ENCODE measurements at regions not wholly inside any gene's neighbourhood (a gene's known extent, or its start where the extent isn't known, plus 50 kb on each side); places are given as distances from the start of the nearest gene placed in this dataset.

DNA sequence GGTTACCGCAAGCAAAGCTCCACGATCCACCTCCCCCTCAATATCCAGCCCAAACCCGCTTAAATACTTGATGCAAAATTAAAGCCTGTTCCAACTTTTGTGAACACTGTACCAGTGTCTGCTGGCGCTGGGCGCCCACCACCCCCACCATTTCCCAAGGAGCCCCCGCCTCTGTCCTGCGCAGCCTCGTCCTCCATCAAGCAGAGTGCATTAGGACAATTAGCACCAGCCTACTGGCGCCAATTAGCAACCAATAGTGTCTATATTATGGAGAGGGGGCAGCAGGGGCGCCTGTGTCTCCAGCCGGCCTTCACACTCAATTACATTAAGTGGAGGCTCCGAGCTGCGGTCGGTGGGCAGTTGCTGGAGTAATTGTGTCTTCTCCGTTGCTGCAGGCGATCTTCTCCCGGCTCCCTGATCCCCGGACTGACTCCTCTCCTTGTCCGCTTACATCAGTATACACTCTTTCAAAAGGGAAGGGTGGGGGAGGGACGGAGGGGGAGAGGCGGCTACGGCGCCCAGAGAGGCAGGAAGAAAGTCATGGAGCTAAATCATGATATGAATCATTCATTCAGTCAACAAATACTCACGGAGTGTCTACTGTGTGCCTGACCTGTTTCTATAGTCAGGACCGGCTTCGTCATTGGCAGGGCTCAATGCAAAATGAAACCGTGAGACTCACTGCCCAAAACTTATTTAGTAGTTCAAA is 707.3 kb downstream of the MED13L start:
- no peaks in the 10 kb centered on the region for H3K4me1 Mint-ChIP-seq
- H3K9me3 Mint-ChIP-seq, result peaks cover 4% of the 10 kb centered on the region
- no peaks in the 10 kb centered on the region for H3K36me3 Mint-ChIP-seq

GRCh38 chr12:115569345-115570068 is 708.0 kb downstream of the MED13L start:
- DNase-seq, result no peak
- Mint-ChIP-seq H3K4me1 (no peaks in the 10 kb centered on the region), H3K9me3 (peaks cover 5% of the 10 kb centered on the region), H3K27me3 (no peaks in the 10 kb centered on the region), H3K36me3 (no peaks in the 10 kb centered on the region), H3K4me3 (no peak overlapping the region), H3K27ac (no peak overlapping the region)

More for the DNA sequence above, 707.3 kb downstream of the MED13L start:
- no peak overlapping the region for H3K27ac Mint-ChIP-seq
- H3K27me3 Mint-ChIP-seq, result no peaks in the 10 kb centered on the region
- no peak for DNase-seq
- no peak overlapping the region for H3K4me3 Mint-ChIP-seq

DNA sequence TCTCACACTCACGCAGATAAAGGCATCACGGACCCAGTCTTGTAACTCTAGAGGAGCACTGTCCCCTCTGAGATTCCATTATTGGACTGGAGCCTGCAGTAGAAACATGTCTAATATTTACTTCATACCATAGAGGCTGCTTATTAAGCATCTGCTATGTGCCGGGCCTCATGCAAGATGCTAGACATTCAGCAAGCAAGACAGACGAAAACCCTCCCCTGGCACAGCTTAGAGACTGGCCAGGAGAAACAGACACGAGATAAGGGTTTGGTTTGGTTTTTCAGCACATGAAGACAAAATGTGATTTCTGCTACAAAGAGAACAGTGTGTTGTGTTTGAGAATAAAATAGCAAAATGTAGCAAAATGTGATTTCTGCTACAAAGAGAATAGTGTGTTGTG is 719.2 kb downstream of the MED13L start:
- H3K36me3 Mint-ChIP-seq, result no peaks in the 10 kb centered on the region
- no peak overlapping the region for H3K4me3 Mint-ChIP-seq
- no peaks in the 10 kb centered on the region for H3K9me3 Mint-ChIP-seq
- H3K27me3 Mint-ChIP-seq, result no peaks in the 10 kb centered on the region
- no peaks in the 10 kb centered on the region for H3K4me1 Mint-ChIP-seq
- H3K27ac Mint-ChIP-seq, result no peak overlapping the region
- DNase-seq, result no peak

GRCh38 chr12:115553622-115554021 is 723.9 kb downstream of the MED13L start:
- Mint-ChIP-seq H3K27me3 (no peaks in the 10 kb centered on the region), H3K4me1 (no peaks in the 10 kb centered on the region), H3K27ac (no peak overlapping the region), H3K9me3 (peaks cover 3% of the 10 kb centered on the region), H3K4me3 (no peak overlapping the region), H3K36me3 (no peaks in the 10 kb centered on the region)
- DNase-seq, result no peak

- H3K36me3 Mint-ChIP-seq, result no peaks in the 10 kb centered on the region
- no peak overlapping the region for H3K27ac Mint-ChIP-seq
- H3K4me1 Mint-ChIP-seq, result no peaks in the 10 kb centered on the region
- no peak overlapping the region for H3K4me3 Mint-ChIP-seq
- H3K27me3 Mint-ChIP-seq, result no peaks in the 10 kb centered on the region
- no peak for DNase-seq
- peaks cover 1% of the 10 kb centered on the region for H3K9me3 Mint-ChIP-seq
Measured at GRCh38 chr12:115543269-115543668, 734.2 kb downstream of the MED13L start.

GRCh38 chr12:115542656-115543055 is 734.8 kb downstream of the MED13L start:
- Mint-ChIP-seq H3K27ac (no peak overlapping the region), H3K36me3 (no peaks in the 10 kb centered on the region), H3K27me3 (no peaks in the 10 kb centered on the region), H3K4me3 (no peak overlapping the region), H3K9me3 (peaks cover 1% of the 10 kb centered on the region), H3K4me1 (no peaks in the 10 kb centered on the region)
- DNase-seq, result no peak

DNA sequence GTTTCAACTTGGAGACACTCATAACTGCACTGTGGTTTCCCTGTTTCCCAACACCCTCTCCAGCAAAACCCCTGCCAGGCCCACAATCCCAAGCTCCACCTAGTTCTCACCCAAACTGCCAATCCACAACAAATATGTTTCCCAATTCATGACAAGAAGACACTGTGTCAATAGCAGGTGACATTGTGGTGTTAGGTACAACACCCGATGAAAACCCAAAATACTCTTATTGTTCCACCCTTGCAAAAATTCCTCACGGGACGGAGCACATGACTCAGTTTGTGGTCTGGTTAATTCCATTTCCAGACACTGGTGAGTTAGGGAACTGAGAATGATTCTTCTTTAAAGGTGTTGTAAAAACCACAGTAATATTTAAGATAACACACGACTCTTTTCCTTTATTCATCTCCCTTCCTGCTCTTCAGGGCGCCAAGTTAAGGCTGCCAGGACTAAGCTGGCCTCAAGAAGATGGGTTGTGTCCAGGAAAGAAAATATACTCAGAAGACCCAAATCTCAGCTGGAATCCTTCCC is 735.5 kb downstream of the MED13L start:
- H3K36me3 Mint-ChIP-seq, result no peaks in the 10 kb centered on the region

GRCh38 chr12:115528466-115528865 is 749.0 kb downstream of the MED13L start:
- no peak for DNase-seq
- Mint-ChIP-seq H3K36me3 (no peaks in the 10 kb centered on the region), H3K27ac (no peak overlapping the region), H3K9me3 (peaks cover 3% of the 10 kb centered on the region), H3K4me1 (no peaks in the 10 kb centered on the region), H3K4me3 (no peak overlapping the region), H3K27me3 (no peaks in the 10 kb centered on the region)

More for the DNA sequence above, 735.5 kb downstream of the MED13L start:
- no peaks in the 10 kb centered on the region for H3K4me1 Mint-ChIP-seq
- H3K27ac Mint-ChIP-seq, result no peak overlapping the region
- no peaks in the 10 kb centered on the region for H3K27me3 Mint-ChIP-seq
- peaks cover 1% of the 10 kb centered on the region for H3K9me3 Mint-ChIP-seq
- no peak for DNase-seq
- no peak overlapping the region for H3K4me3 Mint-ChIP-seq

GRCh38 chr12:115521771-115522409 is 755.6 kb downstream of the MED13L start:
- Mint-ChIP-seq H3K9me3 (peaks cover 3% of the 10 kb centered on the region), H3K36me3 (no peaks in the 10 kb centered on the region), H3K4me3 (no peak overlapping the region), H3K4me1 (no peaks in the 10 kb centered on the region), H3K27ac (no peak overlapping the region), H3K27me3 (no peaks in the 10 kb centered on the region)
- DNase-seq, result no peak

- no peak overlapping the region for H3K4me3 Mint-ChIP-seq
- no peak overlapping the region for H3K27ac Mint-ChIP-seq
- H3K36me3 Mint-ChIP-seq, result no peaks in the 10 kb centered on the region
- H3K27me3 Mint-ChIP-seq, result no peaks in the 10 kb centered on the region
- no peaks in the 10 kb centered on the region for H3K4me1 Mint-ChIP-seq
- H3K9me3 Mint-ChIP-seq, result peaks cover 5% of the 10 kb centered on the region
- DNase-seq, result no peak
Measured at GRCh38 chr12:115519887-115520286, 757.6 kb downstream of the MED13L start.

DNA sequence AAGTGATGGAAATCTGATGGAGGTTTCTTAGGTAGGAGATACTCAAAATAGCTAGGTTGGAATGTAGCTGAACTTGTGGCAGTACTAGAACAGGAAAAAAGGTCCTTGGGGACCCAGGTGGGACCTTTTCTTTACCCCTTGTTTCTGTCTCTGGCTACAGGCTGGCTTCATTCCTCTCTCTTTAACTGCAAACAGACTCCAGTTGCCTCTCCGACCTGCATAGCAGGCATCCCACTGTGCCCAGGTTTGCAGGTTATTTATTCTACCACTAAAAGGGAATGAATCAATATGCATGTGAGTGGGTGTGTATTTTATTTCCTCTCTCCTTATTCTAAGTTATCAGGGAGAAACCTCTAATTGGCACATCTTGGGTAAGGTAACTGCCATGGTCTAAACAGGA is 758.1 kb downstream of the MED13L start:
- Mint-ChIP-seq H3K36me3 (no peaks in the 10 kb centered on the region), H3K27ac (no peak overlapping the region), H3K9me3 (peaks cover 8% of the 10 kb centered on the region), H3K4me1 (no peaks in the 10 kb centered on the region), H3K27me3 (no peaks in the 10 kb centered on the region), H3K4me3 (no peak overlapping the region)
- no peak for DNase-seq

DNA sequence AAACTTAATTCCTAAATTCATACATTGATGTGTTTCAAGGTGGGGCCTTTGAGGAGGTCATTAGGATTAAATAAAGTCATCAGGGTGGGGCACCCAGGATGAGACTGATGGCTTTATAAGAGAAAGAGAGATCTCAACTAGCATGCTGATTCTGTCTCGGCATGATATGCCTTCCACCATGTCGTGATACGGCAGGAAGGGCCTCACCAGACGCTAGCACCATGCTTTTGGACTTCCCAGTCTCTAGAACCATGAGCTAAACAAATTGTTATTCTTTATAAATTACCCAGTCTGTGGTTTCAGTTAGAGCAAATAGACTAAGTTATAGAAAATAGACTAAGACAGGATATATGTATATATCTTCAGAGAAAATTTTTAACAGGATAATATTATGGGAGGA is 759.6 kb downstream of the MED13L start:
- Mint-ChIP-seq H3K36me3 (no peaks in the 10 kb centered on the region), H3K9me3 (peaks cover 11% of the 10 kb centered on the region), H3K27ac (no peak overlapping the region), H3K4me1 (no peaks in the 10 kb centered on the region), H3K4me3 (no peak overlapping the region), H3K27me3 (no peaks in the 10 kb centered on the region)
- no peak for DNase-seq

- Mint-ChIP-seq H3K27ac (no peak overlapping the region), H3K4me3 (no peak overlapping the region), H3K36me3 (no peaks in the 10 kb centered on the region), H3K27me3 (peaks cover 5% of the 10 kb centered on the region), H3K9me3 (peaks cover 12% of the 10 kb centered on the region), H3K4me1 (no peaks in the 10 kb centered on the region)
- DNase-seq, result no peak
Measured at GRCh38 chr12:115511986-115512711, 765.3 kb downstream of the MED13L start.

DNA sequence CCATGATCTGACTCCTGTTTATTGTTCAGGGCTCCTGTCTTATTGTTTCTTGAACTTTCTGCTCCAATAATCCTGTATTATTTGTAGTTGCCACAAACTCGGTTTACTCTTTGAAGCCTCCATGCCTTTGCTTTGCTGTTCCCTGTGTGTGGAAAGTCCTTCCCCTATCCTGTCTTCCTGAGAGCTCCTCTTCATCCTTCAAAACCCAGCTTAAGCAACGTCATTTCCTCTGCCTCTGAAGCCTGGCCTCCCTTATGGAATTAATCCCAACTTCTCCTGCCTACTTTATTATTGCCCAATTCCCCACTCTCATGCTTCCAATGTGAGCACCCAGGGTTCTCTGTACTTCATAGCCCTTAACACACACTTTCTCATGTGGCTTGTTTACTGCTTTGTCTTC is 766.2 kb downstream of the MED13L start:
- H3K27ac Mint-ChIP-seq, result no peak overlapping the region
- H3K27me3 Mint-ChIP-seq, result peaks cover 5% of the 10 kb centered on the region

GRCh38 chr12:115508990-115509389 is 768.5 kb downstream of the MED13L start:
- no peaks in the 10 kb centered on the region for H3K36me3 Mint-ChIP-seq
- H3K9me3 Mint-ChIP-seq, result peaks cover 5% of the 10 kb centered on the region
- peaks cover 5% of the 10 kb centered on the region for H3K27me3 Mint-ChIP-seq
- no peak overlapping the region for H3K4me3 Mint-ChIP-seq
- H3K27ac Mint-ChIP-seq, result no peak overlapping the region
- H3K4me1 Mint-ChIP-seq, result no peaks in the 10 kb centered on the region
- DNase-seq, result no peak

More for the DNA sequence above, 766.2 kb downstream of the MED13L start:
- Mint-ChIP-seq H3K36me3 (no peaks in the 10 kb centered on the region), H3K4me3 (no peak overlapping the region), H3K9me3 (peaks cover 12% of the 10 kb centered on the region), H3K4me1 (no peaks in the 10 kb centered on the region)
- no peak for DNase-seq
